ENCODE measurements at regions not wholly inside any gene's neighbourhood (a gene's known extent, or its start where the extent isn't known, plus 50 kb on each side); places are given as distances from the start of the nearest gene placed in this dataset.

DNA sequence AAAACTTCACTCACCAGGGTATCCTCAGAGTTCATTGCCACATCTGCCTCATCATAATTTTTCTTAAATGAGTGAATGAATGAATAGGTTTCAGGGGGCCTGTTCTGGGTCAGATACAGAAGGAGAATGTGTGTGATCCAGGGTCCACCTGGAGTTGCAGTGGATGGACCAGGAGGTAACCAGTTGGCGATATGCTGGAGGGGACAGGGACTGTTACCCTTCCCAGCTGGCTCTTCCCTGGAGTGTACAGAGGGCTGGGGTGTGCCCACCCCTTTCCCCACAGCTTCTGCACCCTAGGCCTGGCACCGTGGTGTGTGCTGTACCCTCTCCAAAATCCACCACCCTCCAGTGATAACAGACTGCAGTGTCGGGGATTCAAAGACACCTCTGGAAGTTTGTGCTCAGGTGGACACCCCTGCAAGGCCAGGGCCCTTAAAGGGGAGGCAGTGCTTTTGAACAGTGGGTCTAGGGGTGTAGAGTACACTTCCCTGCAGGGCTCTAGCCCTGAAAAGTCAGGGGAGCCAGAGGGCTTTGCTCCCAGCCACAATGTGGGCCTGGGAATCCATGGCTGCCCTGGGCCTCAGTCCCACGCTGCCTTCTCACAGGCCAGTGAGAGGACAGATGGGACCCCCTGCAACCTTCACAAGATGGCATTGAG lies 134.4 kb upstream of the UNC5B start:
- ATAC-seq (ENCODE audit: low read depth) (no peak), DNase-seq (no peak)
- no peak overlapping the region for H2BK20ac ChIP-seq (ENCODE audit: low read depth, low read length)
- H3K14ac ChIP-seq (replicated peaks; ENCODE audit: low read depth, low read length), result no peak overlapping the region
- H3K4me2 ChIP-seq (ENCODE audit: low read depth, low read length), result no peak overlapping the region
- no peaks in the 10 kb centered on the region for H3K9me3 ChIP-seq (ENCODE audit: control insufficient read depth, insufficient read depth, low read length)
- H3K4ac ChIP-seq (ENCODE audit: low read depth, low read length), result no peak overlapping the region
- no peak overlapping the region for H3K18ac ChIP-seq (ENCODE audit: low read depth, low read length)
- TF ChIP-seq RAD21 (IDR thresholded peaks at IDR 0.05; ENCODE audit: low read length) (no peak), CHD1 (IDR thresholded peaks at IDR 0.05; ENCODE audit: low read depth, low read length) (no peak), FOS (IDR thresholded peaks at IDR 0.05; ENCODE audit: low read depth, low read length) (no peak)
- no peak overlapping the region for H3K9ac ChIP-seq (ENCODE audit: low read depth, low read length)
- H2AFZ ChIP-seq (replicated peaks; ENCODE audit: low read length, poor library complexity), result no peak overlapping the region
- BruUV-seq (replicated peaks), result no TSS peak
- H4K20me1 ChIP-seq (ENCODE audit: insufficient read depth, low read length), result no peaks in the 10 kb centered on the region
- H4K8ac ChIP-seq (ENCODE audit: low read depth in 2 of 2, low read length in 2 of 2), result no peak overlapping the region
- H2AK5ac ChIP-seq (ENCODE audit: low read depth, low read length), result no peak overlapping the region
- H3K27me3 ChIP-seq (ENCODE audit: control insufficient read depth, insufficient read depth, low read length), result peaks cover 35% of the 10 kb centered on the region
- dilution Hi-C loops (cut with HindIII; ENCODE audit: low sequenced_read_pairs, unreplicated experiment) (no loop called here), in situ Hi-C loops (cut with MboI; ENCODE audit: low sequenced_read_pairs) (no loop called here), intact Hi-C loops (cut with micrococcal nuclease) (no loop called here)
- no peak overlapping the region for H2BK5ac ChIP-seq (ENCODE audit: low read depth, low read length, poor library complexity, severe bottlenecking)
- no peaks in the 10 kb centered on the region for H3K36me3 ChIP-seq (ENCODE audit: control insufficient read depth, insufficient read depth, low read length)
- 20% methylated on average over 1 of the region's 4 CpGs; no CpG with 5 or more reads in 1 of the 2 experiments for WGBS, 2 experiments (ENCODE audit: extremely low coverage in 2 of 2, insufficient read length in 1 of 2)
- H3K23ac ChIP-seq (ENCODE audit: low read depth, low read length), result no peak overlapping the region
- no peak overlapping the region for H4K91ac ChIP-seq (ENCODE audit: insufficient read depth, low read depth, low read length)
- H3K4me1 ChIP-seq (ENCODE audit: control insufficient read depth, insufficient read depth, low read length), result no peaks in the 10 kb centered on the region
- no peak overlapping the region for H3K27ac ChIP-seq (ENCODE audit: insufficient read depth, low read length)
- no peak overlapping the region for H2BK120ac ChIP-seq (ENCODE audit: low read depth, low read length)
- no peak overlapping the region for H2BK15ac ChIP-seq (ENCODE audit: low read depth, low read length)
- H3K4me3 ChIP-seq (ENCODE audit: insufficient read depth, low read depth, low read length), result no peak overlapping the region
- no peaks in the 10 kb centered on the region for H3K9me1 ChIP-seq (ENCODE audit: insufficient read depth, low read length)
- H4K5ac ChIP-seq (ENCODE audit: low read depth, low read length), result no peak overlapping the region
- no peak overlapping the region for H2AK9ac ChIP-seq (replicated peaks; ENCODE audit: low read depth, low read length, poor library complexity)
- no peaks in the 10 kb centered on the region for H3K79me1 ChIP-seq (ENCODE audit: low read depth in 1 of 2, low read length in 2 of 2)
- ChIA-PET POLR2A (ENCODE audit: unreplicated experiment) (no interaction called here), CTCF (no interaction called here)
- H3K56ac ChIP-seq (ENCODE audit: extremely low read depth, insufficient read depth, low read length), result no peak overlapping the region

Data from IMR-90 (cell line).